GM19025 (cell line): ENCODE measurements at regions not wholly inside any gene's neighbourhood (a gene's known extent, or its start where the extent isn't known, plus 50 kb on each side); places are given as distances from the start of the nearest gene placed in this dataset.
A peak's percentile ranks its signal among the peaks of the same experiment; 100 is the strongest.
"Not testable (repeated sequence)": the region's sequence is repeated elsewhere in the genome, so short reads cannot be mapped to it uniquely, and the experiment has no call there.

Experiments
- ATAC-seq: cut with Tn5 transposase; IDR thresholded peaks from one replicate; pipeline ENCODE4 v1.9.1; 2021; ENCODE audit warnings: mild to moderate bottlenecking, low read depth, moderate library complexity; ENCODE audit not compliant: unreplicated experiment

DNA sequence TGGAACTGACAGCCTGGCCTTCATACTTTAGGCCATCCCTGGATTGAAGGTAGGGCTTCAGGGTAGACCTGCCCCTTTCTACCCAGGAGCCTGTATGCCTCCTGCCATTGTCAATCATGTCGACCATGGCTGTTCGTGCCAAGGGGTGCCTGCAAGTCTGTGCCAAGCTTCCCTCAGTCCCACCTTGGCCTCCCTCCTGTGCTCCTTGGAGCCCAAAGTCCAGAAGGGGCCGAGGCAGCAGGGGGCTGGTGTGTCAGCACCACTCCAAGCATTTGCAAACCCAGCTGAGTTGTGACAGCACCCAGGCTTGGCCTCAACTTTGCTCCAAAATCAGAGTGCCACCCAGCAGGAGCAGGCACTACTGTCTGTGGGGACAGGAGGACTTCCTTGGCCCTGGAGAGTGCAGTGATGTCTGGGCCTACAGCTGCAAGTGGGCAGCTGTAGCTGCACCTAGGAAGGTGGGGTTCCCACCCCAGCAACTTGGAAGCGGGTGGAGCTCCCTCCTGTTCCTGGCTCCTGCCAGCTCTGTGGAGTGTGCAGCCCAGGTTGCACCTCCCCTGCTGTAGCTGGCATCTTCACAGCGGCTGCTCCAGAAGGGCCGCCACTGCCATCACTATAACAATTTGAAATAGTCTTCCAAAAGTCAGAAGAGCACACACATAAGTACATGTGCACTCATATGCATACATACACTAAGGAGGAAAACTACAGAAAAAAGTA is 1719.3 kb downstream of the HACE1 start:
- no peak for ATAC-seq

DNA sequence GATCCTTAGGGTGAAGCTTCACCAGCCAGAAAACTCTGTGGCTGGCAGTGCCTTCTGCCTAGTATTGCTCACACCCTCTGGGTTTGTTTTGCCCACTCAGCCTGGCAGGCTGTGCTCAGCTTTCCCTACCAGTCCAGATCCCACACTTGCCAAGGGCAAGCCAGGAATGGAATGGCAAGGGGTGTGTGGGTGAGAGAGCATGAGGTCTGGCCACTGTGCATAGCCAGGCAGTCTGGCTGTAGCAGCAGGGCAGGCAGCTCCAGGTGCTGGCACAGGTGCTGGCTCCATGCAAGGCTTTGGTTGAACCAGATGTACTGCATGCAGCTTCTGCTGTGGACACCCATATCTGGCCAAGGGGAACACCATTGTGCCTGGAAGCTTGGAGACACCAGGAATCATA is 1720.3 kb downstream of the HACE1 start:
- ATAC-seq, result no peak

DNA sequence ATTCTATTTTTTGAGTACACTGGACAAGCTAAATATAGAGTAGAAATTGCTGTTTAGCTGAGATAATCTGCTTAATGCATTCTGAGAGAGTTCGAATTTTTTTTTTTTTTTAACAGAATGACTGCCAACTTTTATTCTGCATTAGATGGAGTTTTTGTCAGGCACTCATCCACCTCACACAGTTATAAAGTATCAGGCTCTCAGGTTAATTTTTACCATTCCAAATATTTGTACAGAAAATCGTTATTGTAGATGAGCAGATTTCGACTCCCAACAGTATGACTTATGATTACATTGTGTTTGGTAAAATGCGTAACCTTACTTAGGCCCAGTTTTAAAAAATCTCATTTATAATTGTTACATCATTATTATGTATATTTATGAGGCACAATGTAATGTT is 1731.0 kb downstream of the GRIK2 start:
- ATAC-seq, result no peak

DNA sequence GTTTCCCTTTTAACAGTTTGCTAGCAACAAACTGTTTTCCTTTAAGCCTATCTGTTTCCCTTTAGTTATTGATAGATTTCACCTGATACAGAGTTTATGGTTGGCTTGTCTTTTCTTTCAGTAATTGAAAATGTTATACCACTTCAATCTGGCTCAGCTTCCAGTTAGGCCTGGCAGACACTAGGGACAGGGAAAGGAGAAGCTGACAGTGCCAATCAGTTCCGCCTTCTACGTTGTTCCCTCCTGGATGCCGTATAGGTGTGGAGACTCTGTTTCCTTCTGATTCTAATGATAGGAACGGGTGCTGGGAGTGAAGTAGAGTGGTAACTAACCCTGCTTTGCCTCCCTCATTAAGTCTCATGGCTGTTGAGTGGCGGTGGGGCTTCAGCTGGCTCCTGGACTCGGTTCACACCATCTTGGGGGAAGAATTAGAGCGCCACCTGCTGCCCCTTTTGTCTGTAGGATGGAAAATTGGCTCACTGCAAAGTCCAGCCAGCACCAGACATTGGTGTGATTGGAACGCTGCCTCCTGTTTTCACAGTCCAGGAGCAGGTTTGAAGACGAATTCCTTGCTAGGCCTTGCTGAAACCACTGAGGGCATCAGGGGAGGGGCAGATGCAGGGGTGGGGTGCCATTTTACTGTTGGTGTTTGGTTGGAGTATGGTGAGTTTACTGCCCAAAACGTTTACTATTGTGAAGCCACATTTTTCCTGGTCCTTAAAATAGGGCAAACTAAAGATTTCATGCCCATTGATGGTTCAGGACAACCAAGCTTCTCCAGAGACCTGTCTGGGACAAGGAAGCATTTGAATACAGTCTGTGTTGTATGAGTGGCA is 1729.5 kb downstream of the GRIK2 start:
- no peak for ATAC-seq

DNA sequence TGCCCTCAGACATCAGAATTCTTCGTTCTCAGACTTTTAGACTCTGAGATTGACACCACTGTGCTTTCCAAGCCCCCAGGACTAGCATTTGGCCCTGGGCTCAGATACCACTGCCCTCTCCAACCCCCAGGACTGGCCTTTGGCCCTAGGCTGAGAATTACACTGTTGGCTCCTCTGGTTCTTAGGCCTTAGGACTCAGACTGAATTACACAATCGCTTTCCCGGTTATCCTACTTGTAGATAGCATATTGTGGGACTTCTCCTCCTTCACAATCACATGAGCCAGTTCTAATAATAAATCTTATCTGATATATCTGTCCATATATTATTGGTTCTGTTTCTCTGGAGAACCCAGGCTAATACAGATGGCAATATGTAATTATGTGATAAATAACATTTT is 1725.5 kb downstream of the GRIK2 start:
- ATAC-seq, result no peak

DNA sequence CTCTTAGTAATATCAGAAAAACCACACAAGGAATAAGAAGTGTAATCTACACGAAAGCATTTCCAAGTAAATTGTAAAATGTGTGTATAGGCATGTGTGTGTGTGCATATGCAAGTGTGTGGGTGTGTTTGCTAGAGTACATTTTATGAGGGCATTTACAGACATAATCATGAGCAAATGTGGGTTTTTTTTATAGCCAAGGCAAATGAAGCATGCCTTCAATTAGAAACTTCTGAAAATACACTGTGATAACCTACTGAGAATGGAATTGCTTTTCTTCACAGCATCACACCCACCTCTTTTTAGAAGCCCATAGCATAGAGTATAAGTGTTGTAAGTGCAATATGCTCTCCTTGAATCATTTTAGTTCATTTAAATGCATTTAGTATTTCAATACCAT is 1721.1 kb downstream of the GRIK2 start:
- ATAC-seq, result no peak

DNA sequence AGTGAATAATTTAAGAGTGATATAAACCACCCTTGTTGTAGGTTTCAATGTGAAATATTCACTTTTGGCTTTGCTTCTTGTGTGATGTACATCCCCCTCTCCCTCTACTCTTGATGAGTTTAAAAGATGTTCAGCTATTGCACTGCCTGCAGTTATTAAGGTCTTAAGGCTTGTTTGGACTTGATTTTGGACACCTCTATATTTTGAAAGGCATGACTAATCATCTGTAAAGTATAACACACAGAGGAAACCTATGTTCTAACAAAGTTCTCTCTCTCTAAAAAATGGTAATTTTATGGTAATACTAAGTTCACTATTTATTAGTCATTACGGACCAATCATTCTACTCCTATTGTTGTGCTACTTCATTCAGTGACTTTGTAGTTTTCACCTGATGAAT is 1719.9 kb downstream of the GRIK2 start:
- no peak for ATAC-seq

DNA sequence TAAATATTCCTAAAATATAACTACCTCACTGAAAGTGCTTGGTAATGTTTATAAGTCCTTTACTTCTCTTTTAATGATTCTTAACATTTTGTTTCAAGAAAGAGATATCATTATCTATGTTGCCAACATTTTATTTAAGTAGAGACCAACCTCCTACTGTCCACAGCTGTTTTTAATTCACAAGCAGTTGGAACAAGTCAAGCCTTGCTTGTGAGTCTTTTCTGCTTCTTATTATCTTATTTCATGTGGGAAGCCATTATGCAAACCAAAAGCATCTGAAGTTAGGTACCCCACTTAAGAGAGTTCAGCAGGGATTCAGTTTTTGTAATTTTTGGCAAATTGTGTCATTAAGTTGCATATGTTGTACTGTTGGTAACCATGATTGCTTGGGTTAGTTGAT is 1714.5 kb downstream of the GRIK2 start:
- ATAC-seq, result no peak

DNA sequence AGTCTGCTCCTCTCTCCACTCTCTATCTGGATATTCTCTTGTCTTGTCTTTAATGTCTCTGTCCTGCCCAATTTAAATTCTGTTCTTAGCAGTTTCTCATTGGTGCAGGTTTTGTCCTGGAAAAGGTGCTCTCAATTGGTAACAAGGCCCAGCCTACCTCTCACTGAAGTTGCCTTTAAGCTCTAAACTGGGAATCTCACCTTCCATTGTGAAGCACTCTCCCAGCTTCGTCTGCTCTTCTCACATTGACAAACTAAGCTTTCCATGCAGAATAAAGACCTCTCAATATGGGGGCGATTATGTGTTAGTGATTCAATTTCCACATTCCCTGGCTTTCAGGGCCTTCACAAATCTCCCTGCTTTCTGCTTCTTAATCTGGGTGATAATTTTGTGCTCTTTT is 1712.2 kb downstream of the GRIK2 start:
- no peak for ATAC-seq

DNA sequence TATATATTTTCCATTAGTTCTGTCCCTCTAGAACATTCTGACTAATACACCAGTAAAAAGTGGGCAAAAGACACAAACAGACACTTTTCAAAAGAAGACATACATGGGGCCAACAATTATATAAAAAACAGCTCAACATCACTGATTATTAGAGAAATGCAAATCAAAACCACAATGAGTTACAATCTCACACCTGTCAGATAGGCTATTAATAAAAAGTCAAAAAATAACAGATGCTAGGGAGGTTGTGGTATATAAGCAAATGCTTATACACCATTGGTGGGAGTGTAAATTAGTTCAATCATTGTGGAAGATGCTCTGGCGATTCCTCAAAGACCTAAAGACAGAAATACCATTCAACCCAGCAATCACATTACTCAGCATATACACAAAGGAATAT is 1707.8 kb downstream of the GRIK2 start:
- no peak for ATAC-seq

DNA sequence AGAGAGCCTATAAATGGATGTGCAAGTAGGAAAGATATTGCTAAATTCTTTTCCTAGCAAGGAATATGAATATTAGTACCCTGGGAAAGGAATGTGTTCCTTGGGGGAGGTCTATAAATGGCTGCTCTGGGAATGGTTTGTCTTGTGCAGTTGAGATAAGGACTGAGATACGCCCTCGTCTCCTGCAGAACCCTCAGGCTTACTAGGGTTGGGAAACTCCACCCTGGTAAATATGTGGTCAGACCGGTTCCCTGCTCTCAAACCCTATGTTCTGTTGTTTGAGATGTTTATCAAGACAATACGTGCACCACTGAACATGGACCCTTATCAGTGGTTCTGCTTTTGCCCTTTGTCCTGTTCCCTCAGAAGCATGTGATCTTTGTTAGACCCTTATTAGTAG is 1698.9 kb downstream of the GRIK2 start:
- not testable (repeated sequence) for ATAC-seq

DNA sequence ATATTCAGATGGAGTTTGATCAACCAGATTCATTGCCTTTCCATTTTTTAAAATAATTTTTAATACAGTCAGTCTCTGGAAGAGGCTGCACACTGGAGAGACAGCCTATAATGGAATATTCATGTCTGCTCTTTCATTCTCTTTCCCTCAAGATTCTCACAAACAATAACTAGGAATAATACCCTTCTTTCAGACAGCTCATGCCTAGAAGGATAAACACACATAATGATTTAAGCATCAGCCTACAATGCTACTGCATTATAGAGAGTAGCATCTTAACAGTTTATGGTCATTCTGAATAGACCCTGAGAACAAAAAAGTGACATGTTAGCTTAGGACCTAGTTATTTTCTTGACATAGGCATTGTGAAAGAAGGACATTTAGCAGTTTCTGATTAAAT is 1692.3 kb downstream of the GRIK2 start:
- no peak for ATAC-seq

DNA sequence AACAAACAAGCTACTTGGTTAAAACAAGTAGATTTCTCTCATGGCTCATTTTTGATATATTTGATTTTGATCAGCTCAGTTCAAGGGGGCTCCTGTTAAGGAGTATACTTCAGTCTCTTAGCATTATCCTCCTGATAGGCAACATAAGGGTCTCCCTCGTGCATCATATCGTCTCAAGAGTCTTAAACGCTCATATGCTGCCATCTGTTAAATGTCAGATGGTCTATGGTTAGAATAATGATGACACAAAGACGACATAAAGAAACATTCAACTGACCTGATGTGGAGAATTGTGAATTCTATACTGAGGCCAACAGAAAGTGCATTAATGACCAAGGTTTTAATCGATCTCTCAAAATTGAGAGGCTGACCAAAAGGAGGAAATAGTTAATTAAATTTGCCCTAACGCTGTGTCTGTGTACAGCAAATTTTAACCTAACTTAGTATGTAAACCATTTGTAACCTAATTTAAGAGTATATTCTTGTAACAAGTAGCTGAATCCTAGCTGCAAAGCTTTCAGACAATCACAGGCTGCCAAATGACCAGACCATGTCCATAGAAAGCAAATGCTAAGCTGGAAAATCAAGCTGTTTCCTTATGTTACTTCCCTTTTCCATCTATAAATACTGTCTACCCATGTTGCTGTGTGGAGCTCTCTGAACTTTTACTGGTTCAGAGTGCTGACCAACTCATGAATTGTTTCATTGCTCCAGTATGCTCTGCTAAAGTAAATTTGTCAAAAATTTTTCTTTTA is 1688.5 kb downstream of the GRIK2 start:
- ATAC-seq, result no peak

DNA sequence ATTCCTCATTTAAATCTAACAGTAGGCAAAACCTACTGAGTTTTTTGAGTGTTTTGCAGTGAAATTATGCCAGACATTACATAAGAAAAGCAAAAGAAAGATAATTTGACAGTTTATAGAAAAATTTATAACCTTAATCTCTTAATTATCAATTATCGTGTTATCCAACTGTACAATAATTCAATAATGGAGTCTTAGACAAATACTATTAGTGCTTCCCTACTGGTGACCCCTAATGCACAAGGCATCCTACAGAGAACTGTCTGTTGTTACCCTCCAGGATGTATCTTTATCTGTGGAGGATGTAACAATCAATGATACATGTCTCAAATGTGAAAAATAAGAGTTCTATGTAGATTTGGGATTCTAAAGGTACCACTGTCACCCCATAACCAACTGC is 1687.6 kb downstream of the GRIK2 start:
- ATAC-seq, result no peak

DNA sequence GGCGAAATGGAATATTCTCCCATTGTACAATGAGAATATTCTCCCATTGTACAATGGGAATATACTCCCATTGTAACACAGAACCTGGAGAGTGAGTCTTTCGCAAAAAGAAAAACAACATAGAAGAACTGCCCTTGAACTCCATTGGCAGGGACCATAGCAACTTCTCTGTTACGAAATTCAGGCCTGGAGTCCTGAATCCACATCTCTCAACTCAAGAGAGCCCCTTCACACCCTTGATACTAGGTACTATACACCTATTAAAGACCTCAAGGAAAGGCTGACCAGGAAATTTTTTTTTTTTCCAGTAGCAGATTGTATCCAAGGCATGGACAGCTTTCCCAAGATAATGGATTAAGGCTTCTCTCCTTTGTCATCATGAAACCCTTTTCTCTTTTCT is 1687.0 kb downstream of the GRIK2 start:
- ATAC-seq, result no peak

DNA sequence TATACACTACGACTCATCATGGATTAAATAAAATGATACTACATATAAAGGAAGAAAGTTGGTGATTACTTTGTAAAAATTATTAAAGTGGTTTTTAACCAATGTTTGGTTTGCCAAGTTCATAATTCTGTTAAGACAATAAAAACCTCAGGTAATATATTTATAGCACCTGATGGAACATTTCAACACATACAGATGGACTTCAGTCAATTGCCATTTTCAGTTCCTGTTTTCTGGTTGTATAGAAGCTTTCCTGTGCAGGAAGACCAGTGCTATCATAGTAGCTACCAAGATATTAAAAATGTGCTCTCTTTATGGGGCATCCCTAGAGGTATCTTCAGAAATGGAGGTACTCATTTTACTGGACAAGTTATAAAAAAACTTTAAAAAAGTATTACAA is 1686.4 kb downstream of the GRIK2 start:
- ATAC-seq, result peak; percentile 68

DNA sequence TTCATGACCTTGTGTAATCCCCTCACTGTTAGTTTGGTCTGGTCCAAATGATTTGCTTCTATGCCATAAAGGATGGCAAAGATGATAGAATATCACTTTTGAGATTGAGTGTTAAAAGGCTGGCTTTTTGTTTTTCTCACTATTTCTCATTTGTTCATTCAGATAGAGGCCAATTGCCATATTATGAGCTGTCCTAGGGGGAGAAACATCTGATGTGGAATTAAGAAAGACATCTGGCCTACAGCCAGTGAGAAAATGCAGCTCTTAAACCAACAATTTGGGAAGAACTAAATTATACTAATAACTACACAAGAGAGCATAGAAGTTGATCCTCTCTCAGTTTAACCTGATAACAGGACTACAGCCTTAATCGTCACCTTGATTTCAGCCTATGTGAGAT is 1668.6 kb downstream of the GRIK2 start:
- no peak for ATAC-seq

DNA sequence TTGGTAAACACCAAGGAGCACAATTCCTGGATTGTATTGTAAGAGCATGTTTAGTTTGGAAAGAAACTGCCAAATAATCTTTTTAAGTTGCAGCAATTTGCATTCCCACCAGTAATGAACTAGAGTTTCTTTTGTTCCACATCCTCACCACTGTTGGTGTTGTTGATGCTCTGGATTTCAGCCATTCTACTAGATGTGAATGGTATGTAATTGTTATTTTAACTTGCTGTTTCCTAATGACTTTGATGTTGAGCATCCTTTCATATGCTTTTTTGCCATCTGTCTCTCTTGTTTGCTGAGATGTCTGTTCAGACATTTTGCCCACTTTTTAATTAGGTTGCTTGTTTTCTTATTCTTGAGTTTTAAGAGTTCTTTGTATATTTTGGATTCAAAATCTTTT is 1654.1 kb downstream of the GRIK2 start:
- no peak for ATAC-seq

DNA sequence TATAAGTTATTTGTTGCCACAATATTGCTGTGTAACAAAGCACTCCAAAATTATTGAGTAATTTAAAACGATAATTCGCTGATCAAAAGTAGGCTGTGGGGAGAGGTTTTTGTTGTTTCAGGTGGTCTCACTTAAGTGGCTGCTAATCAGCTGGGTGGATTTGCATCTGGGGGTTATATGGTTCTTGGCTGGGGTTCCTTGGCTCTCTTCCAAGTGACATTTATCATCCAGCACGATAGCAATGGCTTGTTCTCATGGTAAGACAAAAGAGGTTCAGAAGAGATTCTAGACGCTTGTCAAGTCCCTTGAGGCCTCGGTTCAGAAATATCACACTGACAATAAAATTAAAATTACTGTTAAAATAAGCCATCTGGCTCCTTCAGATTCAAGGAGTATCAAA is 1648.8 kb downstream of the GRIK2 start:
- ATAC-seq, result no peak

DNA sequence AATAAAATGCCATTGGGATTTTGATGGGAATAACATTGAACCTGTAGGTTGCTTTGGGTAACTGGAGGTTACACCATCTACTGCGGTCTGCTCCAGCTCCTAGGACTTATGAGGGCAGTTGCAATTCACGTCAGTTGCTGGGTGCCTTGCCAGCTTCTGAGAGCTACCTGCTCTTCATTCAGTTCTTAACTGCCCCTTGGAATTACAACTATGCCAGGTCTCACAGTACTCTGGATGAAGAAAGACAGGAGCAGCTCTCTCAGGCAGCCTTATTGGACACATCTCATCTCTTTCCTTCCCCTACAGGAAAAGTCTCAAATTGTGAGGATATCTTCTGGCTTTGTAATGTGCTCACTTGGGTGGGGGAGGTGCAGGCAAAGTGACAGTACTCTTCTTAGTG is 1643.3 kb downstream of the GRIK2 start:
- ATAC-seq, result no peak

DNA sequence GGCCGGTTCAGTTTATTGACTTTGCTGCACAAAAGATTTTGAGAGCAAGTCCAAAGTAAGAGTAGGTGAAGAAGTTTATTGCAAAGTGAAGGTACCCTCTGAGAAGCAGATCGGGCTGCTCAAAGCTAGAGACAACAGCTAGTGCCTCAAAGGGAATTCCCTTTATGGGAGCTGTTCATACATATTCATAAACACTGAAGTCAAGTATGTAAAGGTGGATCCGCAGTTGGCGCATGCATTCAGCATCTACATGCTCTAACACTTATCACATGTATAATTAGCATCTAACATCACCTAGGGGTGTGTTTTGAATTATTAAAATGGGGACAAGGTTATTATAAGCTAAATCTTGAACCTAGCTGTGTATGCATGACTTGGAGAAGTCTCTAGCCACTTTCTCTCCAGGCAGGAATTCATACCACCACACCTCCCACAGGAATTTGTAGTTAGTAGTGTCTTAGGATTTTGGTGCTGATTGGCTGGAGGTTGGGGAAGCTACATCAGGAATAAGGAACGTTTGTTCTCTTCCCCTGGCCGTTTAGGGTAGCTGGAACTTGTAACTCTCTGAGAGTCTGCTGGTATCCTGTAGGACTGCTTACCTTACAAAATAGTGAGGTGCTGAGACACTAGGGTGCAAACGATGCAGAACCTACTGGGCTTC is 1633.9 kb downstream of the GRIK2 start:
- ATAC-seq, result no peak
